HepG2 (cell line): ENCODE measurements at regions not wholly inside any gene's neighbourhood (a gene's known extent, or its start where the extent isn't known, plus 50 kb on each side); places are given as distances from the start of the nearest gene placed in this dataset.

ENCODE experiments used
- AKNA ChIP-seq: sonication (generic); formaldehyde crosslinking; IDR thresholded peaks from 2 replicates; pipeline ENCODE4 v1.4.0; 2020; ENCODE audit warnings: missing genetic modification reagents, borderline replicate concordance
- CREM ChIP-seq, 2 experiments: sonication (generic) in 1 of 2; formaldehyde crosslinking in 1 of 2; IDR thresholded peaks; 2 replicates each; pipeline versions ENCODE4 v1.4.0 to v1.6.1; 2016 to 2020; ENCODE audit warnings: antibody characterized with exemption in 1 of 2, mild to moderate bottlenecking in 1 of 2, missing genetic modification reagents in 1 of 2
- FOXA3 ChIP-seq: IDR thresholded peaks from 2 replicates; pipeline ENCODE4 v1.6.1; 2016; ENCODE audit warnings: missing genetic modification reagents, missing compliant biosample characterization
- IRX3 ChIP-seq: sonication (generic); formaldehyde crosslinking; IDR thresholded peaks from 2 replicates; pipeline ENCODE4 v1.8.1; 2023; ENCODE audit warnings: mild to moderate bottlenecking, low read depth, missing genetic modification reagents, borderline replicate concordance
- KDM2A ChIP-seq: sonication (generic); formaldehyde crosslinking; IDR thresholded peaks from 2 replicates; pipeline ENCODE4 v1.4.0; 2020; ENCODE audit warnings: low read depth, missing genetic modification reagents, borderline replicate concordance
- RORA ChIP-seq: sonication (generic); formaldehyde crosslinking; IDR thresholded peaks from 2 replicates; pipeline ENCODE4 v1.5.0; 2020; ENCODE audit warnings: mild to moderate bottlenecking, missing genetic modification reagents, moderate library complexity
- RXRB ChIP-seq: IDR thresholded peaks from 2 replicates; pipeline ENCODE4 v1.6.1; 2016; ENCODE audit warnings: borderline replicate concordance, missing genetic modification reagents, missing compliant biosample characterization
- SUZ12 ChIP-seq: fragments of 150-350 bp; IDR thresholded peaks from 2 replicates; pipeline ENCODE4 v1.6.1; 2014; ENCODE audit warnings: low read depth, low read length
- ZFP82 ChIP-seq: sonication (generic); formaldehyde crosslinking; IDR thresholded peaks from 2 replicates; pipeline ENCODE4 v1.5.1; 2020; ENCODE audit warnings: mild to moderate bottlenecking, missing genetic modification reagents, borderline replicate concordance
- ZNF20 ChIP-seq: sonication (generic); formaldehyde crosslinking; IDR thresholded peaks from 2 replicates; pipeline ENCODE4 v1.4.0; 2020; ENCODE audit warnings: mild to moderate bottlenecking, moderate library complexity, missing genetic modification reagents
- ZNF263 ChIP-seq: sonication (generic); formaldehyde crosslinking; IDR thresholded peaks from 2 replicates; pipeline ENCODE4 v1.4.0; 2020; ENCODE audit warnings: missing genetic modification reagents
- ZNF281 ChIP-seq: sonication (generic); formaldehyde crosslinking; IDR thresholded peaks from 2 replicates; pipeline ENCODE4 v1.4.0; 2020; ENCODE audit warnings: missing genetic modification reagents, borderline replicate concordance
- ZNF614 ChIP-seq: IDR thresholded peaks from 2 replicates; pipeline ENCODE4 v1.6.1; 2018; ENCODE audit warnings: missing biosample characterization, missing genetic modification reagents, inconsistent platforms, borderline replicate concordance
- ZNF629 ChIP-seq: sonication (generic); formaldehyde crosslinking; conservative IDR thresholded peaks from 2 replicates; pipeline ENCODE4 v1.5.0; 2020; ENCODE audit warnings: missing genetic modification reagents
- ZNF703 ChIP-seq: sonication (generic); formaldehyde crosslinking; IDR thresholded peaks from 2 replicates; pipeline ENCODE4 v1.5.1; 2020; ENCODE audit warnings: missing genetic modification reagents, mild to moderate bottlenecking, moderate library complexity, borderline replicate concordance
- TF ChIP-seq, protein P1 (sequence below): fragments of 450-650 bp; IDR thresholded peaks from 2 replicates; pipeline ENCODE4 v1.6.1; 2017
- TF ChIP-seq, protein P2 (sequence below): sonication (generic); formaldehyde crosslinking; IDR thresholded peaks from 2 replicates; pipeline ENCODE4 v1.4.0; 2020; ENCODE audit warnings: missing genetic modification reagents

DNA sequence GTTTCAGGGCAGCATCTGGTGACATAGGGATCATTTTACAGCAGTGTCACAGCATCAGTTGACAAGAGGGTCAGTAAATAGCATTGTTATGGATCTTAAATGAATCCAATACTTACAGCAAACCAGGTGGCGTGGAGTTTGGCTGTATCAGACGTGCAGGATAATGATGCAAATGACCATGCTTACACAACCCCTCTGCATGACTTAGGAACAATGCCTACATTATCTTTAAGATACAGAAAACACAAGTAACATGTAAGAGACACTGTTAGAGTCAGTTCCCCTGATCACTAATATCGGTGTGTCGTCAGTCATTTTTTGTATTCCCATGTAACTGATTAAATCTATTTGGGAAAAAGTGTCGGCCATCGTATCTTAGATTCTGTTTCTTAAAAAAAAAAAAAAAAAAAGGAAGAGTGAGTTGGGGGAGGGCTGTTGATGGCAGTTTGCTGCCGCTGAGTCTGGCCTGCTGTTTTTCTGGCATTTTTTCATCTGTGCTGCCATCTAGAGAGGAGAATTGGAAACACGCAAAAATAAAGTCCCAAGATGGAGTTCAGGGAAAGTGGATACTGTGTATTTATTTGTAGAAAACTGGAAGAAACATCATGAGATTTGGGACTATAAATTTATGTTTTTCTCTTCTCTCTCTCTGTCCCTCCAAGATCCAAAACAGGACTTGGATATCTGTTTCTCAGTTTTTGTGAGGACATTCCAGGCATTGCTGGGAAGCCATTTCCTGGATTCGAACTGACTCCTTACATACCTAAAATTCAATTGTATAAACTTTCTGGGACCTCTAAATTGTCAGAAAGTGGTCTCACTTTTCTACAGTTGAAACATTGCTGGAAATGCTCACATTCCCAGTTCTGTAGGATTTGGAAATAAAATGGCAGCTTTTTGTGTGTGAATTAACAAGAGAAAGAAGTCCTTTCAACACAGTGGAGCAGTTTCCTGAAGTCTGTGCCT is 60.3 kb upstream of the AGPS start (continued):
- TF ChIP-seq AKNA (CRISPR knock-in tag), result no peak
- TF ChIP-seq IRX3, result no peak
- TF ChIP-seq RXRB (CRISPR knock-in tag), result peak; percentile 28; the same call in 1 of the 2 replicates
- TF ChIP-seq RORA, result no peak
- TF ChIP-seq SUZ12, result no peak
- TF ChIP-seq, protein P1, sequence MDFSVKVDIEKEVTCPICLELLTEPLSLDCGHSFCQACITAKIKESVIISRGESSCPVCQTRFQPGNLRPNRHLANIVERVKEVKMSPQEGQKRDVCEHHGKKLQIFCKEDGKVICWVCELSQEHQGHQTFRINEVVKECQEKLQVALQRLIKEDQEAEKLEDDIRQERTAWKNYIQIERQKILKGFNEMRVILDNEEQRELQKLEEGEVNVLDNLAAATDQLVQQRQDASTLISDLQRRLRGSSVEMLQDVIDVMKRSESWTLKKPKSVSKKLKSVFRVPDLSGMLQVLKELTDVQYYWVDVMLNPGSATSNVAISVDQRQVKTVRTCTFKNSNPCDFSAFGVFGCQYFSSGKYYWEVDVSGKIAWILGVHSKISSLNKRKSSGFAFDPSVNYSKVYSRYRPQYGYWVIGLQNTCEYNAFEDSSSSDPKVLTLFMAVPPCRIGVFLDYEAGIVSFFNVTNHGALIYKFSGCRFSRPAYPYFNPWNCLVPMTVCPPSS, result no peak
- no peak for TF ChIP-seq ZNF614
- TF ChIP-seq, protein P2, sequence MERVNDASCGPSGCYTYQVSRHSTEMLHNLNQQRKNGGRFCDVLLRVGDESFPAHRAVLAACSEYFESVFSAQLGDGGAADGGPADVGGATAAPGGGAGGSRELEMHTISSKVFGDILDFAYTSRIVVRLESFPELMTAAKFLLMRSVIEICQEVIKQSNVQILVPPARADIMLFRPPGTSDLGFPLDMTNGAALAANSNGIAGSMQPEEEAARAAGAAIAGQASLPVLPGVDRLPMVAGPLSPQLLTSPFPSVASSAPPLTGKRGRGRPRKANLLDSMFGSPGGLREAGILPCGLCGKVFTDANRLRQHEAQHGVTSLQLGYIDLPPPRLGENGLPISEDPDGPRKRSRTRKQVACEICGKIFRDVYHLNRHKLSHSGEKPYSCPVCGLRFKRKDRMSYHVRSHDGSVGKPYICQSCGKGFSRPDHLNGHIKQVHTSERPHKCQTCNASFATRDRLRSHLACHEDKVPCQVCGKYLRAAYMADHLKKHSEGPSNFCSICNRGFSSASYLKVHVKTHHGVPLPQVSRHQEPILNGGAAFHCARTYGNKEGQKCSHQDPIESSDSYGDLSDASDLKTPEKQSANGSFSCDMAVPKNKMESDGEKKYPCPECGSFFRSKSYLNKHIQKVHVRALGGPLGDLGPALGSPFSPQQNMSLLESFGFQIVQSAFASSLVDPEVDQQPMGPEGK (CRISPR knock-in tag), result peak; percentile 24; the same call in 1 of the 2 replicates
- TF ChIP-seq FOXA3 (CRISPR knock-in tag), result peak; percentile 22; the same call in 1 of the 2 replicates
- no peak for TF ChIP-seq CREM (IDR thresholded peaks at IDR 0.05)
- TF ChIP-seq CREM (CRISPR knock-in tag; IDR thresholded peaks at IDR 0.05), result no peak
- TF ChIP-seq KDM2A (CRISPR knock-in tag), result no peak
- no peak for TF ChIP-seq ZNF263
- TF ChIP-seq ZNF703 (CRISPR knock-in tag), result no peak
- no peak for TF ChIP-seq ZNF20 (CRISPR knock-in tag)
- TF ChIP-seq ZNF281, result peak; percentile 63; the same call in 1 of the 2 replicates
- no peak for TF ChIP-seq ZFP82 (CRISPR knock-in tag)
- TF ChIP-seq ZNF629 (CRISPR knock-in tag), result no peak
